ENCODE measurements at regions not wholly inside any gene's neighbourhood (a gene's known extent, or its start where the extent isn't known, plus 50 kb on each side); places are given as distances from the start of the nearest gene placed in this dataset.

GRCh38 chr16:11446566-11447119 lies 101.4 kb downstream of the RMI2 start:
- DNase-seq = no peak

- no peak for DNase-seq
These were observed 102.0 kb downstream of the RMI2 start for GRCh38 chr16:11447272-11447671.

- DNase-seq = no peak
These were observed 102.6 kb downstream of the RMI2 start for GRCh38 chr16:11447836-11448235.

- DNase-seq = no peak
These were observed 103.6 kb downstream of the RMI2 start for GRCh38 chr16:11448796-11449416.

- DNase-seq = no peak
These were observed 104.5 kb downstream of the RMI2 start for GRCh38 chr16:11449716-11450115.

GRCh38 chr16:11450136-11450535 lies 104.9 kb downstream of the RMI2 start:
- DNase-seq = no peak

- DNase-seq = no peak
These were observed 107.0 kb downstream of the RMI2 start for GRCh38 chr16:11452298-11452697.

- DNase-seq = no peak
These were observed 107.6 kb downstream of the RMI2 start for GRCh38 chr16:11452746-11453389.

GRCh38 chr16:11456741-11457140 lies 111.5 kb downstream of the RMI2 start:
- DNase-seq = no peak

- no peak for DNase-seq
These were observed 114.5 kb downstream of the RMI2 start for GRCh38 chr16:11459722-11460121.

GRCh38 chr16:11460820-11461594 lies 115.7 kb downstream of the RMI2 start:
- DNase-seq = no peak

- no peak for DNase-seq
These were observed 116.3 kb downstream of the RMI2 start for GRCh38 chr16:11461595-11461990.

- no peak for DNase-seq
These were observed 116.8 kb downstream of the RMI2 start for GRCh38 chr16:11462036-11462435.

GRCh38 chr16:11462861-11463260 lies 117.6 kb downstream of the RMI2 start:
- DNase-seq = no peak

- no peak for DNase-seq
These were observed 119.0 kb downstream of the RMI2 start for GRCh38 chr16:11464241-11464640.

GRCh38 chr16:11465675-11466074 lies 120.4 kb downstream of the RMI2 start:
- DNase-seq = no peak

- no peak for DNase-seq
These were observed 115.9 kb downstream of the LITAF start for GRCh38 chr16:11470676-11471415.

- DNase-seq = no peak
These were observed 115.2 kb downstream of the LITAF start for GRCh38 chr16:11471548-11471947.

GRCh38 chr16:11472410-11472809 lies 114.3 kb downstream of the LITAF start:
- no peak for DNase-seq

GRCh38 chr16:11472851-11473250 lies 113.9 kb downstream of the LITAF start:
- no peak for DNase-seq

- no peak for DNase-seq
These were observed 113.0 kb downstream of the LITAF start for GRCh38 chr16:11473728-11474127.

- no peak for DNase-seq
These were observed 112.0 kb downstream of the LITAF start for GRCh38 chr16:11474617-11475291.
